GDM1 (cell line): ENCODE measurements at regions not wholly inside any gene's neighbourhood (a gene's known extent, or its start where the extent isn't known, plus 50 kb on each side); places are given as distances from the start of the nearest gene placed in this dataset.

Experiments
- DNase-seq: peaks from one replicate; lab custom pipeline; 2025; lab: John Stamatoyannopoulos, UW

- no peak for DNase-seq
Observed at GRCh38 chr5:128591598-128592455, 53.8 kb upstream of the FBN2 start.

GRCh38 chr5:128596071-128596470 is 58.0 kb upstream of the FBN2 start:
- DNase-seq = no peak

- no peak for DNase-seq
Observed at GRCh38 chr5:128597156-128597555, 59.1 kb upstream of the FBN2 start.

- DNase-seq = no peak
Observed at GRCh38 chr5:128613128-128613527, 75.1 kb upstream of the FBN2 start.

- DNase-seq = no peak
Observed at GRCh38 chr5:128613766-128614165, 75.7 kb upstream of the FBN2 start.

GRCh38 chr5:128615578-128615977 is 77.5 kb upstream of the FBN2 start:
- no peak for DNase-seq

- DNase-seq = no peak
Observed at GRCh38 chr5:128626536-128627090, 88.6 kb upstream of the FBN2 start.

GRCh38 chr5:128627939-128628338 is 89.9 kb upstream of the FBN2 start:
- DNase-seq = no peak

- DNase-seq = no peak
Observed at GRCh38 chr5:128629157-128629556, 91.1 kb upstream of the FBN2 start.

- DNase-seq = no peak
Observed at GRCh38 chr5:128630121-128630520, 92.1 kb upstream of the FBN2 start.

- no peak for DNase-seq
Observed at GRCh38 chr5:128631771-128632170, 93.7 kb upstream of the FBN2 start.

GRCh38 chr5:128632264-128632663 is 94.2 kb upstream of the FBN2 start:
- no peak for DNase-seq

- no peak for DNase-seq
Observed at GRCh38 chr5:128633901-128634300, 95.9 kb upstream of the FBN2 start.

- DNase-seq = no peak
Observed at GRCh38 chr5:128635379-128635778, 97.3 kb upstream of the FBN2 start.

GRCh38 chr5:128636361-128636760 is 98.3 kb upstream of the FBN2 start:
- DNase-seq = no peak

GRCh38 chr5:128637031-128637430 is 99.0 kb upstream of the FBN2 start:
- DNase-seq = no peak

- DNase-seq = no peak
Observed at GRCh38 chr5:128641861-128642260, 103.8 kb upstream of the FBN2 start.

- no peak for DNase-seq
Observed at GRCh38 chr5:128644863-128645262, 106.8 kb upstream of the FBN2 start.

GRCh38 chr5:128645581-128645980 is 107.5 kb upstream of the FBN2 start:
- no peak for DNase-seq

- no peak for DNase-seq
Observed at GRCh38 chr5:128646176-128646575, 108.1 kb upstream of the FBN2 start.

- no peak for DNase-seq
Observed at GRCh38 chr5:128649192-128649591, 111.1 kb upstream of the FBN2 start.

GRCh38 chr5:128662997-128663396 is 125.0 kb upstream of the FBN2 start:
- no peak for DNase-seq

GRCh38 chr5:128665747-128666355 is 127.8 kb upstream of the FBN2 start:
- no peak for DNase-seq
